Sigmoid colon (tissue), 4 donors: ENCODE measurements at regions not wholly inside any gene's neighbourhood (a gene's known extent, or its start where the extent isn't known, plus 50 kb on each side); places are given as distances from the start of the nearest gene placed in this dataset.

Source experiments
- CTCF ChIP-seq, 4 experiments: fragments of 450-650 bp in 3 of 4; fragments of 200-600 bp in 1 of 4; IDR thresholded peaks; one replicate each; pipeline ENCODE4 v1.5.1; 2016 to 2019; ENCODE audit warnings: antibody characterized with exemption in 4 of 4, mild to moderate bottlenecking in 3 of 4, moderate library complexity in 2 of 4
- EP300 ChIP-seq, 4 donors: sonication (generic); formaldehyde crosslinking; IDR thresholded peaks; one replicate each; pipeline ENCODE4 v1.6.1; 2017; ENCODE audit warnings: antibody characterized with exemption in 4 of 4
- POLR2A ChIP-seq, 2 donors: fragments of 450-650 bp; IDR thresholded peaks; one replicate each; pipeline ENCODE4 v1.6.1; 2016; ENCODE audit warnings: antibody characterized with exemption in 2 of 2, mild to moderate bottlenecking in 2 of 2, moderate library complexity in 2 of 2

DNA sequence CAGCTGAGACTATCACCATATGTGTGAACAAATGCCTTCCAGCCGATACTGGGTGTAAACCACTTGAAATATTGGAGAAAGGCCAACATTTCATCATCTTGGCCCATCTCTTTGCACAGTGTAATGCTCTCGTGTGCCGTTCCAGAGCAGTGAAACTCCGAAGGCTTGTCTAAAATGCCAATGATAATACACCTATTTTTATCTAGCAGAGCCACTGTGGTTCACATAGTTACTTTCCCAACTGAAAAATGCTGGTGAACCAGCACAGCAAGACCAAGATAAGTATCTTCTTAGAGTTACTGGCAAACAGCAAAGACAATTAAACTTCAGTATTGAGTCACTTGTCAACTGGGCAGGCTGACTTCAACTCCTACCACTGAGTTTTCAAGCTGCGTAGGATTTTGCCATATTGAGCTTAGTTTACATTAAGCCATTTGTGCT lies 379.9 kb upstream of the ACTBL2 start:
- TF ChIP-seq CTCF (IDR thresholded peaks at IDR 0.05) (no peak), POLR2A (IDR thresholded peaks at IDR 0.05) (no peak), EP300 (IDR thresholded peaks at IDR 0.05) (no peak)
